Suprapubic skin (tissue), 4 donors: ENCODE measurements at regions not wholly inside any gene's neighbourhood (a gene's known extent, or its start where the extent isn't known, plus 50 kb on each side); places are given as distances from the start of the nearest gene placed in this dataset.
"Not testable (repeated sequence)": the region's sequence is repeated elsewhere in the genome, so short reads cannot be mapped to it uniquely, and the experiment has no call there.

Experiments used
- DNase-seq, 2 donors: peaks; one replicate each; pipeline ENCODE4 v3.0.0-alpha.2; 2019; ENCODE audit warnings: low spot score in 2 of 2
- H3K27ac ChIP-seq: fragments of 200-600 bp; sonication (generic); one replicate; pipeline ENCODE4 v1.5.1; 2019
- H3K27me3 ChIP-seq: fragments of 200-600 bp; sonication (generic); one replicate; pipeline ENCODE4 v1.5.1; 2019
- H3K36me3 ChIP-seq: fragments of 200-600 bp; sonication (generic); one replicate; pipeline ENCODE4 v1.5.1; 2019
- H3K4me1 ChIP-seq: fragments of 200-600 bp; sonication (generic); one replicate; pipeline ENCODE4 v1.5.1; 2019
- H3K4me3 ChIP-seq: fragments of 200-600 bp; sonication (generic); one replicate; pipeline ENCODE4 v1.5.1; 2019; ENCODE audit warnings: mild to moderate bottlenecking
- H3K9me3 ChIP-seq: fragments of 200-600 bp; sonication (generic); one replicate; pipeline ENCODE4 v1.5.1; 2019
- CTCF ChIP-seq, 2 donors: fragments of 200-600 bp in 1 of 2; fragments of 450-650 bp in 1 of 2; sonication (generic) in 1 of 2; IDR thresholded peaks; one replicate each; pipeline ENCODE4 v1.5.1; 2016 to 2019; ENCODE audit warnings: antibody characterized with exemption in 2 of 2, mild to moderate bottlenecking in 1 of 2, moderate library complexity in 1 of 2
- EP300 ChIP-seq: sonication (generic); formaldehyde crosslinking; IDR thresholded peaks from one replicate; pipeline ENCODE4 v1.6.1; 2017; ENCODE audit warnings: antibody characterized with exemption
- POLR2A ChIP-seq, 2 donors: fragments of 450-650 bp; IDR thresholded peaks; one replicate each; pipeline ENCODE4 v1.6.1; 2017; ENCODE audit warnings: antibody characterized with exemption in 2 of 2, mild to moderate bottlenecking in 2 of 2, moderate library complexity in 2 of 2
- POLR2AphosphoS5 ChIP-seq, 3 donors: sonication (generic); formaldehyde crosslinking; IDR thresholded peaks; one replicate each; pipeline ENCODE4 v1.6.1; 2017; ENCODE audit warnings: antibody characterized with exemption in 3 of 3
- WGBS: methylation state at CpG from one replicate; pipeline ENCODE4 v1.1.5; 2018; 5-methylcytosine and 5-hydroxymethylcytosine counted together

GRCh38 chr2:78145997-78146722 lies 624.0 kb upstream of the LRRTM4 start:
- 87% methylated on average over 4 of the region's 9 CpGs for WGBS
- Histone ChIP-seq H3K36me3 (no peaks in the 10 kb centered on the region), H3K27ac (no peak overlapping the region), H3K4me1 (no peaks in the 10 kb centered on the region), H3K4me3 (no peak overlapping the region), H3K9me3 (no peaks in the 10 kb centered on the region), H3K27me3 (no peaks in the 10 kb centered on the region)
- DNase-seq = no peak
- TF ChIP-seq EP300 (no peak), POLR2A (IDR thresholded peaks at IDR 0.05) (no peak), POLR2AphosphoS5 (IDR thresholded peaks at IDR 0.05) (no peak), CTCF (IDR thresholded peaks at IDR 0.05) (no peak)

- no peak overlapping the region for H3K4me3 ChIP-seq
- DNase-seq = no peak
- H3K9me3 ChIP-seq = no peaks in the 10 kb centered on the region
- H3K27ac ChIP-seq = no peak overlapping the region
- TF ChIP-seq EP300 = no peak
- 52% methylated on average over 2 of the region's 2 CpGs for WGBS
- no peaks in the 10 kb centered on the region for H3K27me3 ChIP-seq
- H3K4me1 ChIP-seq = no peaks in the 10 kb centered on the region
- H3K36me3 ChIP-seq = no peaks in the 10 kb centered on the region
Observed at GRCh38 chr2:78147466-78147865, 625.3 kb upstream of the LRRTM4 start.

GRCh38 chr2:78154586-78154985 lies 632.4 kb upstream of the LRRTM4 start:
- Histone ChIP-seq H3K27me3 (no peaks in the 10 kb centered on the region), H3K9me3 (no peaks in the 10 kb centered on the region), H3K36me3 (no peaks in the 10 kb centered on the region), H3K4me1 (no peaks in the 10 kb centered on the region), H3K4me3 (no peak overlapping the region), H3K27ac (no peak overlapping the region)
- DNase-seq = no peak
- 77% methylated on average over 2 of the region's 2 CpGs for WGBS
- no peak for TF ChIP-seq POLR2AphosphoS5 (IDR thresholded peaks at IDR 0.05)
- TF ChIP-seq CTCF (IDR thresholded peaks at IDR 0.05) = no peak
- no peak for TF ChIP-seq POLR2A (IDR thresholded peaks at IDR 0.05)
- no peak for TF ChIP-seq EP300

DNA sequence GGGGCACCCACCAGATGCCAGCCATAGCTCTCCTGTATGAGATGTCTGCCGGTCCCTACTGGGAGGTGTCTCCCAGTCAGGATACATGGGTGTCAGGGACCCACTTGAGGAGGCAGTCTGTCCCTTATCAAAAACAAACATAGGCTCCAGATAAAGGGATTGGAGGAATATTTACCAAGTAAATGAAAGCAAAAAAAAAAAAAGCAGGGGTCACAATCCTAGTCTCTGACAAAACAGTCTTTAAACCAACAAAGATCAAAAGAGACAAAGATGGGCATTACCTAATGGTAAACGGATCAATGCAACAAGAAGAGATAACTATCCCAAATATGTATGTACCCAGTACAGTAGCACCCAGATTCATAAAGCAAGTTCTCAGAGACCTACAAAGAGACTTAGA lies 640.0 kb upstream of the LRRTM4 start:
- no peak for DNase-seq
- Histone ChIP-seq H3K4me3 (no peak overlapping the region), H3K4me1 (no peaks in the 10 kb centered on the region), H3K27ac (no peak overlapping the region), H3K9me3 (no peaks in the 10 kb centered on the region), H3K27me3 (no peaks in the 10 kb centered on the region), H3K36me3 (no peaks in the 10 kb centered on the region)
- 88% methylated on average over 2 of the region's 2 CpGs for WGBS
- TF ChIP-seq POLR2AphosphoS5 (IDR thresholded peaks at IDR 0.05) (no peak), EP300 (no peak), CTCF (IDR thresholded peaks at IDR 0.05) (no peak), POLR2A (IDR thresholded peaks at IDR 0.05) (no peak)

GRCh38 chr2:78172157-78172556 lies 650.0 kb upstream of the LRRTM4 start:
- not testable (repeated sequence) for H3K27ac ChIP-seq, H3K4me1 ChIP-seq, H3K9me3 ChIP-seq, DNase-seq, H3K36me3 ChIP-seq, H3K4me3 ChIP-seq, H3K27me3 ChIP-seq
- WGBS = 95% methylated on average over 9 of the region's 9 CpGs

- 15% methylated on average over 2 of the region's 2 CpGs for WGBS
Observed at GRCh38 chr2:78175645-78176044, 653.5 kb upstream of the LRRTM4 start.

More at GRCh38 chr2:78175645-78176044, 653.5 kb upstream of the LRRTM4 start:
- Histone ChIP-seq H3K36me3 (no peaks in the 10 kb centered on the region), H3K27ac (no peak overlapping the region), H3K4me1 (no peaks in the 10 kb centered on the region), H3K27me3 (no peaks in the 10 kb centered on the region), H3K9me3 (no peaks in the 10 kb centered on the region), H3K4me3 (no peak overlapping the region)
- TF ChIP-seq EP300 = no peak
- no peak for TF ChIP-seq CTCF (IDR thresholded peaks at IDR 0.05)
- no peak for TF ChIP-seq POLR2A (IDR thresholded peaks at IDR 0.05)
- TF ChIP-seq POLR2AphosphoS5 (IDR thresholded peaks at IDR 0.05) = no peak
- DNase-seq = no peak
